Loucy (cell line): ENCODE measurements at regions not wholly inside any gene's neighbourhood (a gene's known extent, or its start where the extent isn't known, plus 50 kb on each side); places are given as distances from the start of the nearest gene placed in this dataset.

Experiments
- EZH2phosphoT487 ChIP-seq: fragments of 200-600 bp; IDR thresholded peaks from 2 replicates; pipeline ENCODE4 v1.6.1; 2018; ENCODE audit warnings: antibody characterized with exemption, mild to moderate bottlenecking, moderate library complexity, borderline replicate concordance
- TF ChIP-seq, protein P1 (sequence below): fragments of 200-600 bp; sonication (generic); conservative IDR thresholded peaks from 2 replicates; pipeline ENCODE4 v1.5.1; 2014; ENCODE audit warnings: mild to moderate bottlenecking, antibody characterized with exemption, low read length

DNA sequence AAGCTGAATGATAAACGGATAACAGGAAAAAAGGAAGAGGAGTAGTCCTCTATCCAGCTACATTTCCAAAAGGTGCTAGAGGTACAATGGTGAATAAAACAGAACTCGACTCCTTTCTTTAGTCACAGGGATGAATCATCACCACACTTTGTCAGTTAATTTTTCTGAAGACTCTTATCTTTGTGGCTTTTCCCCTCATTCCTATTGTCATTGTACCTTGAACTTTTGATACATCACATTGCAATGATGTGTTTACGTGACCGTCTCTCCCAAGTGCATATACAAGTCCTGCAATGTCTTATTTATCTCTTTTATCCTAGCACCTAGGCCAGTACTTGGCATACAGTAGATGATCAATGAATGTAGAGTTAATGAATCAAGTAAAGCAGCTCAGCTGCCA, 134.7 kb downstream of the LHFPL1 start:
- TF ChIP-seq, protein P1, sequence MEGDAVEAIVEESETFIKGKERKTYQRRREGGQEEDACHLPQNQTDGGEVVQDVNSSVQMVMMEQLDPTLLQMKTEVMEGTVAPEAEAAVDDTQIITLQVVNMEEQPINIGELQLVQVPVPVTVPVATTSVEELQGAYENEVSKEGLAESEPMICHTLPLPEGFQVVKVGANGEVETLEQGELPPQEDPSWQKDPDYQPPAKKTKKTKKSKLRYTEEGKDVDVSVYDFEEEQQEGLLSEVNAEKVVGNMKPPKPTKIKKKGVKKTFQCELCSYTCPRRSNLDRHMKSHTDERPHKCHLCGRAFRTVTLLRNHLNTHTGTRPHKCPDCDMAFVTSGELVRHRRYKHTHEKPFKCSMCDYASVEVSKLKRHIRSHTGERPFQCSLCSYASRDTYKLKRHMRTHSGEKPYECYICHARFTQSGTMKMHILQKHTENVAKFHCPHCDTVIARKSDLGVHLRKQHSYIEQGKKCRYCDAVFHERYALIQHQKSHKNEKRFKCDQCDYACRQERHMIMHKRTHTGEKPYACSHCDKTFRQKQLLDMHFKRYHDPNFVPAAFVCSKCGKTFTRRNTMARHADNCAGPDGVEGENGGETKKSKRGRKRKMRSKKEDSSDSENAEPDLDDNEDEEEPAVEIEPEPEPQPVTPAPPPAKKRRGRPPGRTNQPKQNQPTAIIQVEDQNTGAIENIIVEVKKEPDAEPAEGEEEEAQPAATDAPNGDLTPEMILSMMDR, result no peak
- no peak for TF ChIP-seq EZH2phosphoT487
